HepG2 (cell line): ENCODE measurements at regions not wholly inside any gene's neighbourhood (a gene's known extent, or its start where the extent isn't known, plus 50 kb on each side); places are given as distances from the start of the nearest gene placed in this dataset.

Experiments
- ARID4A ChIP-seq: sonication (generic); formaldehyde crosslinking; IDR thresholded peaks from 2 replicates; pipeline ENCODE4 v1.5.0; 2020; ENCODE audit warnings: mild to moderate bottlenecking, missing genetic modification reagents, borderline replicate concordance
- CERS6 ChIP-seq: sonication (generic); formaldehyde crosslinking; IDR thresholded peaks from 2 replicates; pipeline ENCODE4 v1.5.0; 2020; ENCODE audit warnings: missing genetic modification reagents
- CREB1 ChIP-seq, 2 experiments: fragments of 450-650 bp in 1 of 2; IDR thresholded peaks; 2 replicates each; pipeline ENCODE4 v1.6.1; 2016 to 2017; ENCODE audit warnings: control low read depth in 1 of 2, mild to moderate bottlenecking in 1 of 2, missing compliant biosample characterization in 1 of 2, missing genetic modification characterization in 1 of 2
- CREM ChIP-seq, 2 experiments: sonication (generic) in 1 of 2; formaldehyde crosslinking in 1 of 2; IDR thresholded peaks; 2 replicates each; pipeline versions ENCODE4 v1.4.0 to v1.6.1; 2016 to 2020; ENCODE audit warnings: antibody characterized with exemption in 1 of 2, mild to moderate bottlenecking in 1 of 2, missing genetic modification reagents in 1 of 2
- ELF3 ChIP-seq: IDR thresholded peaks from 2 replicates; pipeline ENCODE4 v1.6.1; 2016; ENCODE audit warnings: missing genetic modification reagents, missing compliant biosample characterization
- EP300 ChIP-seq, 3 experiments: sonication (generic) in 1 of 3; formaldehyde crosslinking in 1 of 3; IDR thresholded peaks; 2 replicates each; pipeline versions ENCODE4 v1.5.1 to v1.6.1; 2011 to 2020; ENCODE audit warnings: low read depth in 2 of 3, low read length in 2 of 3, borderline replicate concordance in 1 of 3, improper control_type of control experiment in 1 of 3, mild to moderate bottlenecking in 1 of 3, missing genetic modification reagents in 1 of 3, moderate library complexity in 1 of 3
- FOXA1 ChIP-seq, 2 experiments: fragments of 450-650 bp in 1 of 2; sonication (generic) in 1 of 2; formaldehyde crosslinking in 1 of 2; IDR thresholded peaks; 2 replicates each; pipeline versions ENCODE4 v1.4.0 to v1.6.1; 2016 to 2020; ENCODE audit warnings: missing genetic modification reagents in 1 of 2
- FOXA3 ChIP-seq: IDR thresholded peaks from 2 replicates; pipeline ENCODE4 v1.6.1; 2016; ENCODE audit warnings: missing genetic modification reagents, missing compliant biosample characterization
- FOXP1 ChIP-seq, 2 experiments: fragments of 450-650 bp in 1 of 2; IDR thresholded peaks; 2 replicates each; pipeline ENCODE4 v1.6.1; 2017 to 2018; ENCODE audit warnings: antibody characterized with exemption in 1 of 2
- GLI4 ChIP-seq: sonication (generic); formaldehyde crosslinking; IDR thresholded peaks from 2 replicates; pipeline ENCODE4 v1.5.1; 2020; ENCODE audit warnings: missing genetic modification reagents, mild to moderate bottlenecking, moderate library complexity, borderline replicate concordance
- IRF2 ChIP-seq: IDR thresholded peaks from 2 replicates; pipeline ENCODE4 v1.6.1; 2018; ENCODE audit warnings: missing genetic modification reagents, missing compliant biosample characterization
- MIER3 ChIP-seq: IDR thresholded peaks from 2 replicates; pipeline ENCODE4 v1.6.1; 2016; ENCODE audit warnings: missing compliant biosample characterization, borderline replicate concordance
- MXD1 ChIP-seq: sonication (generic); formaldehyde crosslinking; IDR thresholded peaks from 2 replicates; pipeline ENCODE4 v1.4.0; 2020; ENCODE audit warnings: mild to moderate bottlenecking, missing genetic modification reagents
- PRPF4 ChIP-seq: fragments of 200-400 bp; formaldehyde crosslinking; IDR thresholded peaks from 2 replicates; pipeline ENCODE4 v1.6.1; 2016; ENCODE audit warnings: low read length, low read depth; ENCODE audit not compliant: poor library complexity, severe bottlenecking
- RFX1 ChIP-seq: fragments of 450-650 bp; IDR thresholded peaks from 2 replicates; pipeline ENCODE4 v1.6.1; 2017
- SAP130 ChIP-seq: IDR thresholded peaks from 2 replicates; pipeline ENCODE4 v1.6.1; 2016; ENCODE audit warnings: low read depth
- SMC3 ChIP-seq: IDR thresholded peaks from 2 replicates; pipeline ENCODE4 v1.6.1; 2011; ENCODE audit warnings: low read length, improper control_type of control experiment
- SOX6 ChIP-seq, 2 experiments: fragments of 450-650 bp in 1 of 2; sonication (generic) in 1 of 2; formaldehyde crosslinking in 1 of 2; IDR thresholded peaks; 2 replicates each; pipeline versions ENCODE4 v1.4.0 to v1.6.1; 2017 to 2020; ENCODE audit warnings: antibody characterized with exemption in 1 of 2, mild to moderate bottlenecking in 1 of 2, missing genetic modification reagents in 1 of 2
- TBL1XR1 ChIP-seq: fragments of 150-350 bp; IDR thresholded peaks from 2 replicates; pipeline ENCODE4 v1.6.1; 2014; ENCODE audit warnings: borderline replicate concordance, low read length; ENCODE audit not compliant: partially characterized antibody
- ZNF292 ChIP-seq: sonication (generic); formaldehyde crosslinking; IDR thresholded peaks from 2 replicates; pipeline ENCODE4 v1.8.1; 2022; ENCODE audit warnings: mild to moderate bottlenecking, low read depth, missing genetic modification reagents, borderline replicate concordance
- ZNF501 ChIP-seq: sonication (generic); formaldehyde crosslinking; IDR thresholded peaks from 2 replicates; pipeline ENCODE4 v1.5.1; 2020; ENCODE audit warnings: mild to moderate bottlenecking, moderate library complexity, missing genetic modification reagents
- ZNF879 ChIP-seq: sonication (generic); formaldehyde crosslinking; IDR thresholded peaks from 2 replicates; pipeline ENCODE4 v1.8.1; 2023; ENCODE audit warnings: missing genetic modification reagents

- TF ChIP-seq EP300 (IDR thresholded peaks at IDR 0.05; ENCODE audit: low read depth in 2 of 2, low read length in 2 of 2): peak; percentile 49 to 56; a peak in 1 of 4 replicates
- no peak for TF ChIP-seq EP300 (CRISPR knock-in tag; IDR thresholded peaks at IDR 0.05; ENCODE audit: borderline replicate concordance)
- TF ChIP-seq ZNF501 (CRISPR knock-in tag): 0 out of 2 replicates have a peak, but pooled peaks have one; percentile 16
- TF ChIP-seq IRF2: 0 out of 2 replicates have a peak, but pooled peaks have one; percentile 7
- no peak for TF ChIP-seq TBL1XR1
- TF ChIP-seq FOXA1 (IDR thresholded peaks at IDR 0.05): no peak
- 0 out of 2 replicates have a peak, but pooled peaks have one; percentile 60 for TF ChIP-seq FOXA1 (CRISPR knock-in tag; IDR thresholded peaks at IDR 0.05)
- TF ChIP-seq FOXA3 (CRISPR knock-in tag): peak; percentile 58
- 0 out of 2 replicates have a peak, but pooled peaks have one; percentile 13 for TF ChIP-seq MIER3 (CRISPR knock-in tag)
- peak; percentile 40; the same call in 1 of the 2 replicates for TF ChIP-seq SAP130 (CRISPR knock-in tag)
- TF ChIP-seq MXD1 (CRISPR knock-in tag): no peak
- no peak for TF ChIP-seq CERS6 (CRISPR knock-in tag)
- 0 out of 2 replicates have a peak, but pooled peaks have one; percentile 16 for TF ChIP-seq ELF3 (CRISPR knock-in tag)
- TF ChIP-seq CREM (IDR thresholded peaks at IDR 0.05): peak; percentile 19; the same call in 1 of the 2 replicates
- TF ChIP-seq CREM (CRISPR knock-in tag; IDR thresholded peaks at IDR 0.05): no peak
- peak; percentile 24 for TF ChIP-seq SMC3
- no peak for TF ChIP-seq FOXP1 (IDR thresholded peaks at IDR 0.05)
- peak; percentile 63; the same call in 1 of the 2 replicates for TF ChIP-seq FOXP1 (CRISPR knock-in tag; IDR thresholded peaks at IDR 0.05)
- no peak for TF ChIP-seq SOX6 (IDR thresholded peaks at IDR 0.05)
- peak; percentile 43; the same call in 1 of the 2 replicates for TF ChIP-seq SOX6 (CRISPR knock-in tag; IDR thresholded peaks at IDR 0.05)
- no peak for TF ChIP-seq ZNF879
- peak; percentile 79 for TF ChIP-seq RFX1
- TF ChIP-seq CREB1 (IDR thresholded peaks at IDR 0.05): no peak
- TF ChIP-seq CREB1 (CRISPR knock-in tag; IDR thresholded peaks at IDR 0.05): no peak
- TF ChIP-seq GLI4: no peak
- TF ChIP-seq PRPF4: no peak
- no peak for TF ChIP-seq ZNF292 (CRISPR knock-in tag)
- TF ChIP-seq ARID4A: no peak
Measured at GRCh38 chr10:3906511-3907111, 121.6 kb upstream of the KLF6 start (continued).
